K562 (cell line): ENCODE measurements at regions not wholly inside any gene's neighbourhood (a gene's known extent, or its start where the extent isn't known, plus 50 kb on each side); places are given as distances from the start of the nearest gene placed in this dataset.

Experiments used
- BHLHE40 ChIP-seq: IDR thresholded peaks from 2 replicates; pipeline ENCODE4 v1.6.1; 2011; ENCODE audit warnings: low read length, improper control_type of control experiment
- CBX1 ChIP-seq: sonication (generic); IDR thresholded peaks from 2 replicates; pipeline ENCODE4 v1.6.1; 2016; ENCODE audit warnings: antibody characterized with exemption, low read depth, mild to moderate bottlenecking
- CCNT2 ChIP-seq: IDR thresholded peaks from 2 replicates; pipeline ENCODE4 v1.6.1; 2011; ENCODE audit warnings: borderline replicate concordance, low read depth, mild to moderate bottlenecking, moderate library complexity, mixed read lengths, low read length; ENCODE audit not compliant: insufficient read length; ENCODE audit errors: extremely low read depth
- EP400 ChIP-seq: fragments of 450-650 bp; IDR thresholded peaks from 2 replicates; pipeline ENCODE4 v1.6.1; 2017; ENCODE audit warnings: antibody characterized with exemption, mild to moderate bottlenecking, moderate library complexity
- FOXA3 ChIP-seq, 2 experiments: fragments of 450-650 bp in 1 of 2; sonication (generic) in 1 of 2; formaldehyde crosslinking; IDR thresholded peaks in 1 of 2; conservative IDR thresholded peaks in 1 of 2; 2 replicates each; pipeline versions ENCODE4 v1.4.0 to v1.8.0; 2020 to 2022; ENCODE audit warnings: mild to moderate bottlenecking in 2 of 2, missing genetic modification reagents in 1 of 2
- SMAD4 ChIP-seq: fragments of 250-450 bp; sonication (Bioruptor Pico); conservative IDR thresholded peaks from 2 replicates; pipeline ENCODE4 v1.8.0; 2021; ENCODE audit warnings: inconsistent platforms, mild to moderate bottlenecking, moderate library complexity
- SMARCC2 ChIP-seq: fragments of 450-650 bp; IDR thresholded peaks from 2 replicates; pipeline ENCODE4 v1.6.1; 2017; ENCODE audit warnings: antibody characterized with exemption, moderate library complexity, mild to moderate bottlenecking, low read depth
- U2AF1 ChIP-seq: fragments of 200-400 bp; formaldehyde crosslinking; optimal IDR thresholded peaks from 2 replicates; pipeline ENCODE3; 2017; ENCODE audit warnings: mild to moderate bottlenecking, low read depth, low read length, moderate library complexity
- ZBED1 ChIP-seq: IDR thresholded peaks from 2 replicates; pipeline ENCODE4 v1.6.1; 2014
- ZMIZ1 ChIP-seq, 2 experiments: fragments of 150-350 bp in 1 of 2; IDR thresholded peaks; 2 replicates each; pipeline ENCODE4 v1.6.1; 2012 to 2016; ENCODE audit warnings: low read depth in 2 of 2, low read length in 2 of 2, mild to moderate bottlenecking in 1 of 2, moderate library complexity in 1 of 2
- ZNF224 ChIP-seq: sonication (generic); formaldehyde crosslinking; IDR thresholded peaks from 2 replicates; pipeline ENCODE4 v1.8.0; 2022; ENCODE audit warnings: mild to moderate bottlenecking, missing genetic modification reagents
- ZNF717 ChIP-seq: fragments of 250-450 bp; sonication (Bioruptor Pico); IDR thresholded peaks from 2 replicates; pipeline ENCODE4 v1.5.0; 2021

- peak in 1 of 2 experiments; percentile 97; a peak in 2 of 4 replicates for TF ChIP-seq ZMIZ1 (IDR thresholded peaks at IDR 0.05; ENCODE audit: low read depth in 2 of 2, low read length in 2 of 2)
- no peak for TF ChIP-seq CBX1
- peak; percentile 30; the same call in 1 of the 2 replicates for TF ChIP-seq EP400
- no peak for TF ChIP-seq ZNF717 (CRISPR knock-in tag)
- peak; percentile 46; the same call in 1 of the 2 replicates for TF ChIP-seq SMAD4 (CRISPR knock-in tag)
- TF ChIP-seq CCNT2 = peak; percentile 98
- no peak for TF ChIP-seq U2AF1
- peak; percentile 77; the same call in 1 of the 2 replicates for TF ChIP-seq ZBED1
- TF ChIP-seq BHLHE40 = peak; percentile 47; the same call in 1 of the 2 replicates
- TF ChIP-seq SMARCC2 = peak; percentile 98
- no peak for TF ChIP-seq ZNF224 (CRISPR knock-in tag)
- TF ChIP-seq FOXA3 (CRISPR knock-in tag; conservative IDR thresholded peaks at IDR 0.05 in 1 of 2, IDR thresholded peaks at IDR 0.05 in 1 of 2) = peak in 1 of 2 experiments; percentile 80; a peak in 2 of 4 replicates
Measured at GRCh38 chr11:38538866-38539680, 1941.0 kb upstream of the RAG2 start (continued).
